GM19023 (cell line): ENCODE measurements at regions not wholly inside any gene's neighbourhood (a gene's known extent, or its start where the extent isn't known, plus 50 kb on each side); places are given as distances from the start of the nearest gene placed in this dataset.

Source experiments
- ATAC-seq: cut with Tn5 transposase; IDR thresholded peaks from one replicate; pipeline ENCODE4 v1.9.1; 2021; ENCODE audit warnings: mild to moderate bottlenecking, moderate library complexity; ENCODE audit not compliant: unreplicated experiment

GRCh38 chr12:72082986-72083820, 144.6 kb downstream of the TPH2 start:
- ATAC-seq: no peak

GRCh38 chr12:72084061-72084460, 145.4 kb downstream of the TPH2 start:
- no peak for ATAC-seq

GRCh38 chr12:72084880-72085279, 146.2 kb downstream of the TPH2 start:
- ATAC-seq: no peak

GRCh38 chr12:72089678-72090077, 151.0 kb downstream of the TPH2 start:
- ATAC-seq: no peak

GRCh38 chr12:72093424-72093823, 154.8 kb downstream of the TPH2 start:
- ATAC-seq: no peak

- ATAC-seq: no peak
Measured at GRCh38 chr12:72093930-72094329, 155.3 kb downstream of the TPH2 start.

- no peak for ATAC-seq
Measured at GRCh38 chr12:72094490-72094889, 155.8 kb downstream of the TPH2 start.

GRCh38 chr12:72095025-72095424, 156.4 kb downstream of the TPH2 start:
- ATAC-seq: no peak

GRCh38 chr12:72098622-72099021, 160.0 kb downstream of the TPH2 start:
- ATAC-seq: no peak

- ATAC-seq: no peak
Measured at GRCh38 chr12:72100854-72101253, 162.2 kb downstream of the TPH2 start.

- no peak for ATAC-seq
Measured at GRCh38 chr12:72102150-72102549, 163.5 kb downstream of the TPH2 start.

GRCh38 chr12:72105849-72106248, 166.3 kb upstream of the TRHDE start:
- ATAC-seq: no peak

- ATAC-seq: no peak
Measured at GRCh38 chr12:72110937-72111650, 161.1 kb upstream of the TRHDE start.

GRCh38 chr12:72111706-72112105, 160.5 kb upstream of the TRHDE start:
- ATAC-seq: no peak

GRCh38 chr12:72133497-72134055, 138.6 kb upstream of the TRHDE start:
- no peak for ATAC-seq

GRCh38 chr12:72134246-72135020, 137.7 kb upstream of the TRHDE start:
- no peak for ATAC-seq

GRCh38 chr12:72135021-72135301, 137.2 kb upstream of the TRHDE start:
- no peak for ATAC-seq

GRCh38 chr12:72136792-72137191, 135.4 kb upstream of the TRHDE start:
- no peak for ATAC-seq

- no peak for ATAC-seq
Measured at GRCh38 chr12:72139411-72139810, 132.8 kb upstream of the TRHDE start.

GRCh38 chr12:72141381-72141780, 130.8 kb upstream of the TRHDE start:
- peak; percentile 91 for ATAC-seq

GRCh38 chr12:72144553-72144952, 127.6 kb upstream of the TRHDE start:
- ATAC-seq: no peak
